ENCODE measurements at regions not wholly inside any gene's neighbourhood (a gene's known extent, or its start where the extent isn't known, plus 50 kb on each side); places are given as distances from the start of the nearest gene placed in this dataset.
A peak's percentile ranks its signal among the peaks of the same experiment; 100 is the strongest.
"Not testable (repeated sequence)": the region's sequence is repeated elsewhere in the genome, so short reads cannot be mapped to it uniquely, and the experiment has no call there.

DNA sequence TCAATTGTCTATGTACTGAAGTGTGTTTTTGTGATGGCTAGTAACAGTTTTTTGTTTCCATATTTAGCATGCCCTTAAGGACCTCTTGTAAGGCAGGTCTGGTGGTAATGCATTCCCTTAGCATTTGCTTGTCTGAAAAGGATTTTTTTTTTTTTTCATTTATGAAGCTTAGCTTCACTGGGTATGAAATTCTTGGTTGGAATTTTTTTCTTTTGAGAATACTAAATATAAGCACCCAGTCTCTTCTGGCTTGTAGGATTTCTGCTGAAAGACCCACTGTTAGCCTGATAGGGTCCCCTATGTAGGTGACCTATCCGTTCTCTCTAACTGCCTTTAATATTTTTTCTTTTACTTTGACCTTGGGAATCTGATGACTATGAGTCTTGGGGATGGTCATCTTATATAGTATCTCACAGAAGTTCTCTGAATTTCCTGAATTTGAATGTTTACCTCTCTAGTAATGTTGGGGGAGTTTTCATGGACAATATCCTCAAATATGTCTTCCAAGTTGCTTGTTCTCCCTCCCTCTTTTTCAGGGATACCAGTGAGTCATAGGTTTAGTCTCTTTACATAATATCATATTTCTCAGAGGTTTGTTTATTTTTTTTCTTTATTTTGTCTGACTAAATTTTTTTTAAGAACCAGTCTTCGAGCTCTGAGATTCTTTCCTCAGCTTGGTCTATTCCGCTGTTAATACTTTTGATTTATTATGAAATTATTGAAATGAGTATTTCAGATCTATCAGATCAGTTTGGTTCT is 157.1 kb upstream of the PGRMC2 start:
- Histone ChIP-seq H3K36me3 (no peaks in the 10 kb centered on the region), H3K27me3 (no peaks in the 10 kb centered on the region), H3K9me3 (peaks cover 4 to 20% of the 10 kb centered on the region in 2 donors), H3K4me1 (no peaks in the 10 kb centered on the region), H3K27ac (no peak overlapping the region), H3K4me3 (no peak overlapping the region)
- intact Hi-C loops (cut with DNase I; ENCODE audit: low total_unique reads): no loop called here
- no peak for TF ChIP-seq POLR2A (IDR thresholded peaks at IDR 0.05)
- TF ChIP-seq, protein P1, sequence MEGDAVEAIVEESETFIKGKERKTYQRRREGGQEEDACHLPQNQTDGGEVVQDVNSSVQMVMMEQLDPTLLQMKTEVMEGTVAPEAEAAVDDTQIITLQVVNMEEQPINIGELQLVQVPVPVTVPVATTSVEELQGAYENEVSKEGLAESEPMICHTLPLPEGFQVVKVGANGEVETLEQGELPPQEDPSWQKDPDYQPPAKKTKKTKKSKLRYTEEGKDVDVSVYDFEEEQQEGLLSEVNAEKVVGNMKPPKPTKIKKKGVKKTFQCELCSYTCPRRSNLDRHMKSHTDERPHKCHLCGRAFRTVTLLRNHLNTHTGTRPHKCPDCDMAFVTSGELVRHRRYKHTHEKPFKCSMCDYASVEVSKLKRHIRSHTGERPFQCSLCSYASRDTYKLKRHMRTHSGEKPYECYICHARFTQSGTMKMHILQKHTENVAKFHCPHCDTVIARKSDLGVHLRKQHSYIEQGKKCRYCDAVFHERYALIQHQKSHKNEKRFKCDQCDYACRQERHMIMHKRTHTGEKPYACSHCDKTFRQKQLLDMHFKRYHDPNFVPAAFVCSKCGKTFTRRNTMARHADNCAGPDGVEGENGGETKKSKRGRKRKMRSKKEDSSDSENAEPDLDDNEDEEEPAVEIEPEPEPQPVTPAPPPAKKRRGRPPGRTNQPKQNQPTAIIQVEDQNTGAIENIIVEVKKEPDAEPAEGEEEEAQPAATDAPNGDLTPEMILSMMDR (IDR thresholded peaks at IDR 0.05): no peak
- TF ChIP-seq POLR2AphosphoS5 (IDR thresholded peaks at IDR 0.05): no peak
- no peak for DNase-seq (ENCODE audit: low spot score in 2 of 2)

DNA sequence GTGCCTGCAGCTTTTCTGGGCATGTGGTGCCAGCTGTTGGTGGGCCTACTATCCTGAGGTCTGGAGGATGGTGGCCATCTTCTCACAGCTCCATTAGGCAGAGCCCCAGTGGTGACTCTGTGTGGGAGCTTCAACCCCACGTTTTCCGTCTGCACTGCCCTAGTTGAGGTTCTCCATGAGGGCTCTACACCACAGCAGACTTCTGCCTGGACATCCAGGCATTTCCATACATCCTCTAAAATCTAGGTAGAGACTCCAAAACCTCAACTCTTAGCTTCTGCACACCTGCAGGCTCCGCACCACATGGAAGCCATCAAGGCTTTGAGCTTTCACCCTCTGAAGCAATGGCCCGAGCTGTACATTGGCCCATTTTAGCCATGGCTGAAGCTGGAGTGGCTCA is 153.3 kb upstream of the PGRMC2 start:
- no peaks in the 10 kb centered on the region for H3K36me3 ChIP-seq
- DNase-seq (ENCODE audit: low spot score in 2 of 2): no peak
- H3K27me3 ChIP-seq: no peaks in the 10 kb centered on the region
- H3K27ac ChIP-seq: no peak overlapping the region
- H3K9me3 ChIP-seq: peaks cover 4 to 20% of the 10 kb centered on the region in 2 donors
- no peak overlapping the region for H3K4me3 ChIP-seq
- no peaks in the 10 kb centered on the region for H3K4me1 ChIP-seq
- TF ChIP-seq POLR2A (IDR thresholded peaks at IDR 0.05) (no peak), POLR2AphosphoS5 (IDR thresholded peaks at IDR 0.05) (no peak)
- TF ChIP-seq, protein P1 (IDR thresholded peaks at IDR 0.05): no peak
- intact Hi-C loops (cut with DNase I; ENCODE audit: low total_unique reads): no loop called here

GRCh38 chr4:128437023-128437422 is 149.4 kb upstream of the PGRMC2 start:
- H3K9me3 ChIP-seq; H3K27ac ChIP-seq; H3K4me3 ChIP-seq; intact Hi-C loops (cut with DNase I; ENCODE audit: low total_unique reads); H3K36me3 ChIP-seq; H3K4me1 ChIP-seq; H3K27me3 ChIP-seq; DNase-seq (ENCODE audit: low spot score in 2 of 2): not testable (repeated sequence)

- H3K27me3 ChIP-seq; H3K27ac ChIP-seq; H3K9me3 ChIP-seq; H3K36me3 ChIP-seq; DNase-seq (ENCODE audit: low spot score in 2 of 2); intact Hi-C loops (cut with DNase I; ENCODE audit: low total_unique reads); H3K4me1 ChIP-seq; H3K4me3 ChIP-seq: not testable (repeated sequence)
These were observed 141.5 kb upstream of the PGRMC2 start for GRCh38 chr4:128429023-128429613.

- Histone ChIP-seq H3K27ac (no peak overlapping the region), H3K36me3 (no peaks in the 10 kb centered on the region), H3K27me3 (no peaks in the 10 kb centered on the region), H3K4me3 (no peak overlapping the region), H3K4me1 (no peaks in the 10 kb centered on the region), H3K9me3 (no peaks in the 10 kb centered on the region)
- intact Hi-C loops (cut with DNase I; ENCODE audit: low total_unique reads): no loop called here
- TF ChIP-seq POLR2AphosphoS5 (IDR thresholded peaks at IDR 0.05): no peak
- no peak for TF ChIP-seq POLR2A (IDR thresholded peaks at IDR 0.05)
- TF ChIP-seq, protein P1 (IDR thresholded peaks at IDR 0.05): no peak
- DNase-seq (ENCODE audit: low spot score in 2 of 2): no peak
These were observed 140.8 kb upstream of the PGRMC2 start for GRCh38 chr4:128428397-128428796.

DNA sequence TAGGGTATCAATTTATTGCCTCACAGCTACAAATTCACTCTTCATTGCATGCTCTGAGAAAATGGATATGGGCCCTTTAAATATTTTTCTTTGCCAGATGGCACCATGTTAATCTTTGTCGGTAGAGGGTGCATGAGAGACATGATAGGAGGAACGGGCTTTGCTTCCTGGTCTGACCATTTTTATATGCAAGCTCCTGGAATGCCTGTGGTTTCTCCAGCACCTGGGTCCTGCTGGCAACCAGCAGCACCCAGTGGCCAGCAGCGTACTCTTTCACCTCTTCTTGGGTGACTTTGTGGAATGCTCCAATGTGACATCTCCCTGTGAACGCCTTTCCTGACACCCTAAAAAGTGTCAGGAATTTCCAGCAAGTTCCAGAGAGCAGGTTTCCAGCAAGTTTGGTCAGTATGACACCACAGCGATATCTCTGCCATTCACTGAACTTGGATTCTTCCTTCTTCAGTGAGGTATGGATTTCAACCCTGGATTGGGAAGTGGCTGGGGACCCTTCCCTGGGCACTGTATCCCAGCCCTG is 140.3 kb upstream of the PGRMC2 start:
- no peaks in the 10 kb centered on the region for H3K27me3 ChIP-seq
- no peaks in the 10 kb centered on the region for H3K9me3 ChIP-seq
- H3K36me3 ChIP-seq: no peaks in the 10 kb centered on the region
- no peak for TF ChIP-seq POLR2A (IDR thresholded peaks at IDR 0.05)
- TF ChIP-seq, protein P1 (IDR thresholded peaks at IDR 0.05): peak in 2 of 3 donors; percentile 27 to 38
- no peaks in the 10 kb centered on the region for H3K4me1 ChIP-seq
- peak in 1 of 2 donors; percentile 42 for DNase-seq (ENCODE audit: low spot score in 2 of 2)
- intact Hi-C loops (cut with DNase I; ENCODE audit: low total_unique reads): no loop called here
- no peak overlapping the region for H3K27ac ChIP-seq
- no peak overlapping the region for H3K4me3 ChIP-seq

All from breast epithelium (tissue), 4 donors.